GM23338 (cell line): ENCODE measurements at regions not wholly inside any gene's neighbourhood (a gene's known extent, or its start where the extent isn't known, plus 50 kb on each side); places are given as distances from the start of the nearest gene placed in this dataset.

ENCODE experiments used
- ATAC-seq: fragments of 200-7000 bp; cut with Tn5 transposase; 3 replicates; pipeline ENCODE4 v1.9.1; 2020
- DNase-seq: peaks from one replicate; pipeline ENCODE4 v3.0.0-alpha.2; 2015; ENCODE audit warnings: low spot score
- H2AFZ ChIP-seq: fragments of 200-600 bp; sonication (generic); 2 replicates; pipeline ENCODE4 v1.8.0; 2016; ENCODE audit warnings: antibody characterized with exemption, mild to moderate bottlenecking, moderate library complexity
- H3F3A ChIP-seq: fragments of 200-600 bp; sonication (generic); replicated peaks from 2 replicates; pipeline ENCODE4 v1.8.0; 2017; ENCODE audit warnings: antibody characterized with exemption, mixed run types, low read depth
- H3K27ac ChIP-seq: fragments of 200-600 bp; sonication (generic); 2 replicates; pipeline ENCODE4 v1.6.1; 2016; ENCODE audit warnings: low read depth
- H3K27me3 ChIP-seq: fragments of 200-600 bp; sonication (generic); 2 replicates; pipeline ENCODE4 v1.8.0; 2016; ENCODE audit warnings: mild to moderate bottlenecking, mixed run types, moderate library complexity; ENCODE audit not compliant: insufficient read depth
- H3K36me3 ChIP-seq: fragments of 200-600 bp; sonication (generic); 2 replicates; pipeline ENCODE4 v1.8.0; 2016; ENCODE audit warnings: mild to moderate bottlenecking; ENCODE audit not compliant: insufficient read depth
- H3K4me1 ChIP-seq: fragments of 200-600 bp; sonication (generic); 2 replicates; pipeline ENCODE4 v1.8.0; 2016; ENCODE audit warnings: mild to moderate bottlenecking, moderate library complexity; ENCODE audit not compliant: insufficient read depth
- H3K4me2 ChIP-seq: fragments of 200-600 bp; sonication (generic); 2 replicates; pipeline ENCODE4 v1.7.1; 2017; ENCODE audit warnings: mixed run types
- H3K4me3 ChIP-seq: fragments of 200-600 bp; sonication (generic); 2 replicates; pipeline ENCODE4 v1.6.1; 2016; ENCODE audit warnings: mixed run types
- H3K79me2 ChIP-seq: fragments of 200-600 bp; sonication (generic); replicated peaks from 2 replicates; pipeline ENCODE4 v1.8.0; 2017; ENCODE audit warnings: mild to moderate bottlenecking; ENCODE audit not compliant: insufficient read depth
- H3K9me2 ChIP-seq: fragments of 200-600 bp; sonication (generic); 2 replicates; pipeline ENCODE4 v1.8.0; 2017; ENCODE audit not compliant: insufficient read depth
- H4K20me1 ChIP-seq: fragments of 200-600 bp; sonication (generic); replicated peaks from 2 replicates; pipeline ENCODE4 v1.8.0; 2017; ENCODE audit warnings: mild to moderate bottlenecking; ENCODE audit not compliant: insufficient read depth
- H3K27ac Mint-ChIP-seq: 2 replicates; pipeline ENCODE4 v1.8.0; 2020; ENCODE audit warnings: inconsistent platforms, mild to moderate bottlenecking, moderate library complexity, mixed read lengths
- H3K27me3 Mint-ChIP-seq: 3 replicates; pipeline ENCODE4 v1.8.0; 2022; ENCODE audit warnings: low read depth, mild to moderate bottlenecking, moderate library complexity, mixed read lengths, inconsistent platforms; ENCODE audit not compliant: insufficient read depth, poor library complexity
- H3K36me3 Mint-ChIP-seq: 3 replicates; pipeline ENCODE4 v1.8.0; 2021; ENCODE audit warnings: low read depth, mild to moderate bottlenecking, inconsistent platforms, moderate library complexity, mixed read lengths
- H3K4me1 Mint-ChIP-seq: 3 replicates; pipeline ENCODE4 v1.8.0; 2020; ENCODE audit warnings: mild to moderate bottlenecking, inconsistent platforms, mixed read lengths
- H3K4me3 Mint-ChIP-seq: 3 replicates; pipeline ENCODE4 v1.8.0; 2021; ENCODE audit warnings: moderate library complexity, mild to moderate bottlenecking, inconsistent platforms, mixed read lengths
- H3K9me3 Mint-ChIP-seq: 3 replicates; pipeline ENCODE4 v1.8.0; 2020; ENCODE audit warnings: moderate library complexity, mild to moderate bottlenecking, inconsistent platforms, mixed read lengths
- CREB1 ChIP-seq: fragments of 250-450 bp; sonication (Bioruptor Pico); IDR thresholded peaks from 2 replicates; pipeline ENCODE4 v1.5.0; 2020; ENCODE audit warnings: low read depth, mild to moderate bottlenecking, moderate library complexity
- EZH2 ChIP-seq: fragments of 200-600 bp; sonication (generic); IDR thresholded peaks from one replicate; pipeline ENCODE4 v1.8.0; 2017; ENCODE audit warnings: antibody characterized with exemption, mild to moderate bottlenecking, low read depth; ENCODE audit not compliant: unreplicated experiment
- EZH2phosphoT487 ChIP-seq: fragments of 200-600 bp; sonication (generic); IDR thresholded peaks from one replicate; pipeline ENCODE4 v1.8.1; 2018; ENCODE audit warnings: antibody characterized with exemption; ENCODE audit not compliant: unreplicated experiment
- NANOG ChIP-seq: IDR thresholded peaks from 2 replicates; pipeline ENCODE4 v1.6.1; 2016; ENCODE audit warnings: antibody characterized with exemption, borderline replicate concordance
- ZNF331 ChIP-seq: fragments of 250-450 bp; sonication (Bioruptor Pico); IDR thresholded peaks from 2 replicates; pipeline ENCODE4 v1.5.0; 2020; ENCODE audit warnings: low read depth, mild to moderate bottlenecking, moderate library complexity
- TF ChIP-seq, protein P1 (sequence below), 2 experiments: fragments of 200-600 bp in 1 of 2; sonication (generic) in 1 of 2; conservative IDR thresholded peaks; 2 replicates each; pipeline versions ENCODE4 v1.5.1 to v1.6.1; 2016 to 2017; ENCODE audit warnings: antibody characterized with exemption in 2 of 2, low read depth in 2 of 2, mild to moderate bottlenecking in 2 of 2, moderate library complexity in 1 of 2
- TF ChIP-seq, protein P2 (sequence below): IDR thresholded peaks from 2 replicates; pipeline ENCODE4 v1.6.1; 2016; ENCODE audit warnings: antibody characterized with exemption
- TF ChIP-seq, protein P3 (sequence below): fragments of 250-450 bp; sonication (Bioruptor Pico); IDR thresholded peaks from 2 replicates; pipeline ENCODE4 v1.5.0; 2020; ENCODE audit warnings: mild to moderate bottlenecking, moderate library complexity

DNA sequence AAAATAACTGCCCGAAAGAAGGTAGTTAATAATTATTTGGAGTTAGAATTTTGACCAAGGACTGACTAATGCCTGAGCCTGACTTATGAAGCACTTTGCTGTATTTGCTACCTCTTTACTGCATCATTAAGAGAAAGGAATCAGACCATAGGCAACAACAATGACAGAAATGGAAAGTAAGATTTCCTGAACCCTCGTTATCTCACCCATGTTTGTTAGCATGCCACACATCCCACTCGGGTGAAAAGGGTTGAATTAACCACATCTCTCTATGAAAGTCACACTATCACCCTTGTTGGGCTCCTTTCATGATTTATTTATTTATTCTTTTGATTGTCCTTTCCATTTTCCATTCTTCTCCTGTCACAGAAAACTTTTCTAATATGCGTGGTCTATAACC lies 59.6 kb downstream of the OLIG3 start:
- DNase-seq (no peak), ATAC-seq (no peak)
- no peaks in the 10 kb centered on the region for H3K4me1 Mint-ChIP-seq
- Histone ChIP-seq H3F3A (no peaks in the 10 kb centered on the region), H3K36me3 (no peaks in the 10 kb centered on the region), H3K4me3 (no peak overlapping the region), H3K4me2 (no peak overlapping the region), H3K27ac (no peak overlapping the region), H3K9me2 (peaks cover 3% of the 10 kb centered on the region; the same call in 1 of the 2 replicates), H3K4me1 (no peaks in the 10 kb centered on the region), H3K27me3 (no peaks in the 10 kb centered on the region), H2AFZ (no peak overlapping the region), H4K20me1 (no peaks in the 10 kb centered on the region), H3K79me2 (no peaks in the 10 kb centered on the region)
- no peaks in the 10 kb centered on the region for H3K36me3 Mint-ChIP-seq
- no peak overlapping the region for H3K4me3 Mint-ChIP-seq
- no peaks in the 10 kb centered on the region for H3K27me3 Mint-ChIP-seq
- TF ChIP-seq NANOG (no peak), EZH2phosphoT487 (no peak), ZNF331 (CRISPR knock-in tag) (no peak), CREB1 (CRISPR knock-in tag) (no peak), EZH2 (no peak)
- TF ChIP-seq, protein P1, sequence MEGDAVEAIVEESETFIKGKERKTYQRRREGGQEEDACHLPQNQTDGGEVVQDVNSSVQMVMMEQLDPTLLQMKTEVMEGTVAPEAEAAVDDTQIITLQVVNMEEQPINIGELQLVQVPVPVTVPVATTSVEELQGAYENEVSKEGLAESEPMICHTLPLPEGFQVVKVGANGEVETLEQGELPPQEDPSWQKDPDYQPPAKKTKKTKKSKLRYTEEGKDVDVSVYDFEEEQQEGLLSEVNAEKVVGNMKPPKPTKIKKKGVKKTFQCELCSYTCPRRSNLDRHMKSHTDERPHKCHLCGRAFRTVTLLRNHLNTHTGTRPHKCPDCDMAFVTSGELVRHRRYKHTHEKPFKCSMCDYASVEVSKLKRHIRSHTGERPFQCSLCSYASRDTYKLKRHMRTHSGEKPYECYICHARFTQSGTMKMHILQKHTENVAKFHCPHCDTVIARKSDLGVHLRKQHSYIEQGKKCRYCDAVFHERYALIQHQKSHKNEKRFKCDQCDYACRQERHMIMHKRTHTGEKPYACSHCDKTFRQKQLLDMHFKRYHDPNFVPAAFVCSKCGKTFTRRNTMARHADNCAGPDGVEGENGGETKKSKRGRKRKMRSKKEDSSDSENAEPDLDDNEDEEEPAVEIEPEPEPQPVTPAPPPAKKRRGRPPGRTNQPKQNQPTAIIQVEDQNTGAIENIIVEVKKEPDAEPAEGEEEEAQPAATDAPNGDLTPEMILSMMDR (conservative IDR thresholded peaks at IDR 0.05; ENCODE audit: low read depth in 2 of 2) = no peak
- TF ChIP-seq, protein P2, sequence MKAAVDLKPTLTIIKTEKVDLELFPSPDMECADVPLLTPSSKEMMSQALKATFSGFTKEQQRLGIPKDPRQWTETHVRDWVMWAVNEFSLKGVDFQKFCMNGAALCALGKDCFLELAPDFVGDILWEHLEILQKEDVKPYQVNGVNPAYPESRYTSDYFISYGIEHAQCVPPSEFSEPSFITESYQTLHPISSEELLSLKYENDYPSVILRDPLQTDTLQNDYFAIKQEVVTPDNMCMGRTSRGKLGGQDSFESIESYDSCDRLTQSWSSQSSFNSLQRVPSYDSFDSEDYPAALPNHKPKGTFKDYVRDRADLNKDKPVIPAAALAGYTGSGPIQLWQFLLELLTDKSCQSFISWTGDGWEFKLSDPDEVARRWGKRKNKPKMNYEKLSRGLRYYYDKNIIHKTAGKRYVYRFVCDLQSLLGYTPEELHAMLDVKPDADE = no peak
- TF ChIP-seq, protein P3, sequence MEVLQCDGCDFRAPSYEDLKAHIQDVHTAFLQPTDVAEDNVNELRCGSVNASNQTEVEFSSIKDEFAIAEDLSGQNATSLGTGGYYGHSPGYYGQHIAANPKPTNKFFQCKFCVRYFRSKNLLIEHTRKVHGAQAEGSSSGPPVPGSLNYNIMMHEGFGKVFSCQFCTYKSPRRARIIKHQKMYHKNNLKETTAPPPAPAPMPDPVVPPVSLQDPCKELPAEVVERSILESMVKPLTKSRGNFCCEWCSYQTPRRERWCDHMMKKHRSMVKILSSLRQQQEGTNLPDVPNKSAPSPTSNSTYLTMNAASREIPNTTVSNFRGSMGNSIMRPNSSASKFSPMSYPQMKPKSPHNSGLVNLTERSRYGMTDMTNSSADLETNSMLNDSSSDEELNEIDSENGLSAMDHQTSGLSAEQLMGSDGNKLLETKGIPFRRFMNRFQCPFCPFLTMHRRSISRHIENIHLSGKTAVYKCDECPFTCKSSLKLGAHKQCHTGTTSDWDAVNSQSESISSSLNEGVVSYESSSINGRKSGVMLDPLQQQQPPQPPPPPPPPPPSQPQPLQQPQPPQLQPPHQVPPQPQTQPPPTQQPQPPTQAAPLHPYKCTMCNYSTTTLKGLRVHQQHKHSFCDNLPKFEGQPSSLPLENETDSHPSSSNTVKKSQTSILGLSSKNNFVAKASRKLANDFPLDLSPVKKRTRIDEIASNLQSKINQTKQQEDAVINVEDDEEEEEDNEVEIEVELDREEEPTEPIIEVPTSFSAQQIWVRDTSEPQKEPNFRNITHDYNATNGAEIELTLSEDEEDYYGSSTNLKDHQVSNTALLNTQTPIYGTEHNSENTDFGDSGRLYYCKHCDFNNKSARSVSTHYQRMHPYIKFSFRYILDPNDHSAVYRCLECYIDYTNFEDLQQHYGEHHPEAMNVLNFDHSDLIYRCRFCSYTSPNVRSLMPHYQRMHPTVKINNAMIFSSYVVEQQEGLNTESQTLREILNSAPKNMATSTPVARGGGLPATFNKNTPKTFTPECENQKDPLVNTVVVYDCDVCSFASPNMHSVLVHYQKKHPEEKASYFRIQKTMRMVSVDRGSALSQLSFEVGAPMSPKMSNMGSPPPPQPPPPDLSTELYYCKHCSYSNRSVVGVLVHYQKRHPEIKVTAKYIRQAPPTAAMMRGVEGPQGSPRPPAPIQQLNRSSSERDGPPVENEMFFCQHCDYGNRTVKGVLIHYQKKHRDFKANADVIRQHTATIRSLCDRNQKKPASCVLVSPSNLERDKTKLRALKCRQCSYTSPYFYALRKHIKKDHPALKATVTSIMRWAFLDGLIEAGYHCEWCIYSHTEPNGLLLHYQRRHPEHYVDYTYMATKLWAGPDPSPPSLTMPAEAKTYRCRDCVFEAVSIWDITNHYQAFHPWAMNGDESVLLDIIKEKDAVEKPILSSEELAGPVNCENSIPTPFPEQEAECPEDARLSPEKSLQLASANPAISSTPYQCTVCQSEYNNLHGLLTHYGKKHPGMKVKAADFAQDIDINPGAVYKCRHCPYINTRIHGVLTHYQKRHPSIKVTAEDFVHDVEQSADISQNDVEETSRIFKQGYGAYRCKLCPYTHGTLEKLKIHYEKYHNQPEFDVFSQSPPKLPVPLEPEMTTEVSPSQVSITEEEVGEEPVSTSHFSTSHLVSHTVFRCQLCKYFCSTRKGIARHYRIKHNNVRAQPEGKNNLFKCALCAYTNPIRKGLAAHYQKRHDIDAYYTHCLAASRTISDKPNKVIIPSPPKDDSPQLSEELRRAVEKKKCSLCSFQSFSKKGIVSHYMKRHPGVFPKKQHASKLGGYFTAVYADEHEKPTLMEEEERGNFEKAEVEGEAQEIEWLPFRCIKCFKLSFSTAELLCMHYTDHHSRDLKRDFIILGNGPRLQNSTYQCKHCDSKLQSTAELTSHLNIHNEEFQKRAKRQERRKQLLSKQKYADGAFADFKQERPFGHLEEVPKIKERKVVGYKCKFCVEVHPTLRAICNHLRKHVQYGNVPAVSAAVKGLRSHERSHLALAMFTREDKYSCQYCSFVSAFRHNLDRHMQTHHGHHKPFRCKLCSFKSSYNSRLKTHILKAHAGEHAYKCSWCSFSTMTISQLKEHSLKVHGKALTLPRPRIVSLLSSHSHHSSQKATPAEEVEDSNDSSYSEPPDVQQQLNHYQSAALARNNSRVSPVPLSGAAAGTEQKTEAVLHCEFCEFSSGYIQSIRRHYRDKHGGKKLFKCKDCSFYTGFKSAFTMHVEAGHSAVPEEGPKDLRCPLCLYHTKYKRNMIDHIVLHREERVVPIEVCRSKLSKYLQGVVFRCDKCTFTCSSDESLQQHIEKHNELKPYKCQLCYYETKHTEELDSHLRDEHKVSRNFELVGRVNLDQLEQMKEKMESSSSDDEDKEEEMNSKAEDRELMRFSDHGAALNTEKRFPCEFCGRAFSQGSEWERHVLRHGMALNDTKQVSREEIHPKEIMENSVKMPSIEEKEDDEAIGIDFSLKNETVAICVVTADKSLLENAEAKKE (CRISPR knock-in tag) = no peak
- H3K27ac Mint-ChIP-seq = no peak overlapping the region
- no peaks in the 10 kb centered on the region for H3K9me3 Mint-ChIP-seq
